NCI-H187 treated with DMSO at 0.1 percent for 48 hours (cell line): ENCODE measurements at regions not wholly inside any gene's neighbourhood (a gene's known extent, or its start where the extent isn't known, plus 50 kb on each side); places are given as distances from the start of the nearest gene placed in this dataset.

Experiments used
- DNase-seq: peaks from one replicate; lab custom pipeline; 2025; lab: John Stamatoyannopoulos, UW

DNA sequence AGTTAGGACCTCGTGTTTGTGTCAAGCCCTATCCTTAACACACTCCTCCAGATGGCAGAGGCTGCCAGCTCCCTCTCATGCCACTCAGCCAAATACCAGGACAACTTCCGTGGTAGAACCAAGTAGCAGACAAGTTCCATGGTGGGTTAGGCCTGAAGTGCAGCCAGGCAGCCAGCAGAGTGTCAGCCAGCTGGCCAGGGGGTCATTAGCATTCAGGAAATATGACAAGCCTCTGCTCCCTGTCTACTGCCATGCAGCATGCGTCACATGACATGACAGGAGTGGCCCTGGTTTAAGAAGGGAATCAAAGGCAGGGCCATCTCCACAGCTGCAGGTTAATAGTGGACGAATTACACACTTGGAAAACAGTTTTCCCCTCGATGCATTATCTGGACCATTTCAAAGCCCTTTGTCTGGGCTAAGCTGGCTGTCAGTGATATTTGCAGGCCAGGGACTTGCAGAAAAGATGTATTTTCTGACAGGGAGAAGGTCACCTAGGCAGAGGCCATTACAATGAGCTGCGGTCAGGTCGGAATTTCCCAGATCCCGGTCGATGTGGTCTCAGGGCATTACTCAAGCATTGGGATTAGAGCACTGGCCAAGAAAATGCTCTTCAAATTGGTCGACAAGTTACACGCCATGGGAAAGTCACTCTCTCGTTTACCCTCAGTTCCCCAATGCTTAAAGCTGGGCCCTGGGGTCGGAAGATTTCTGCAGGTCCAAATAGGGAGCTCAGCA, 461.7 kb upstream of the CADM1 start:
- DNase-seq, result peak; percentile 36

DNA sequence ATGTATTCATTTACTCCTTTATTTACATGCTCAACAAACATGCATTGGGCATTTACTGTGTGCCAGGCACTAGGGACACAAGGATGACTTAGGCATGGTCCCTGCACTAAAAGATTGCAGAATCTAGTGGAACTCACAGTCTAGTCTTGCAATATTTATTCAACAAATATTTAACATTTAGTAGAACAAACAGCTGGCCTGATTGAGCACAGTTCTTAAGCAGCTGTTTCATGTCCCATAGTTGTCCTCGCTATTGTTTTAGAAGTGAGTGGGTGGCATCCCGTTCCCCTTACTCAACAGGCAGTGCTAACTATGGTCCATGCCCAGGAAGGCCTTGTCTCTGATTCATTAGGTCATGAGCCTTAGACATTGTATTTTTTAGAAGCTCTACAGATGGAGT, 459.9 kb upstream of the CADM1 start:
- no peak for DNase-seq

DNA sequence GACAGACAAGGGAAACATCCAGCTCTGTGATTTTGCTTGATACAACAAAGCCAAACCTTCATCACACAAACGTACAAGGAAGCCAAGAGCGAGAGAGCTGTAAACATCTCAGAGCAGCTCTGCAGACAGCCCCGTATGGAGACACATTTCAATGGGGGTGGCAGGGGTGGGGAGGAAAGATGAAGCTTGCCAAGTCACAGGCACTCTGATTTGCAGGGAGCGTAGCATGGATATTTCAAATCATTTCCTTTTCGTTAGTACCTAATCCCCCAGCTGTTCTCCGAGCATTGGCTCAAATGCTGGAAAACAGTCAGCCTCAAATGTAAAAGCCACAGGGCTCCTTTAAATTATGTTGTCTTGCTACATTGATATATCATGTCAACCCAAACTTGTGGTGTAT, 458.9 kb upstream of the CADM1 start:
- DNase-seq, result peak; percentile 13

DNA sequence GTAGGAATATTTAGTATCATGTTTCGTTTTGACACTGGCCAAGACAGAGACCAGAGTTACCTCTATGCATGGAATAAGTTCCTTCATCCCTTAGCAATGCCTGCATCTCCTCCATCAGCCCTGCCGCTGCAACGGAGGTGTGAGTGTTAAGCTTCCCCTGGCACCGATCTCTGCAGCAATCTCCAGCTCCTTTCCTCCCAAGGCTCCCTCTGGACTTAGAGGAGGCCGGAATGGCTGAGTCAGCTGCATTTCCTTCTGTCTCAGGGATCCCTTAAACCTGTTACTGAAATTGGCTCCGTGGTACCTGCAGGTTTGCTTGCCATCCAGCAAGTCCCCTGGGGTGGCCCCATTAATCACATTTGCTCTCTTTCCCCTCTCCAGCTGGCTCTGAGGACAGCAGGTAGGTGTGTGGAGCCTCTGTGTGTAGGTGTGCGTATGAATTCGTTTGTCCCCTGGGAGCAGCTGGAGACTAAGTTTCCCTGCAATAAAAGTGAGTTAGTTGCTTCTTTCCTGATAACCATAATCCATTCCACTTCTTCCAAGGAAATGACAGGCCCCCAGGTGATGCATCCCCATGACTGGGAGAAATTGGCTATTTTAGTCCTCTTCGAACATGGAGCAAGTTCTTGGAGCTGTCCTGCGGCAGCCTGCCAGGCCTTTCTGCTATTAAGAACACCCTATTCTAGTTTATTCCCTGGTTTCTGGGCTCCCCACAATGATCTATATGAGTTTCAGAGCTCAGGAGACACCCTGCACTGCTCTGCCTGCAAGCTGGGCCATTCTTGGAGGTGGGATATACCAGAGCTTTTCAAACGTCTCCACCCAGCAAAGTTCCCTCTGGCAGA, 457.2 kb upstream of the CADM1 start:
- DNase-seq, result peak; percentile 24

DNA sequence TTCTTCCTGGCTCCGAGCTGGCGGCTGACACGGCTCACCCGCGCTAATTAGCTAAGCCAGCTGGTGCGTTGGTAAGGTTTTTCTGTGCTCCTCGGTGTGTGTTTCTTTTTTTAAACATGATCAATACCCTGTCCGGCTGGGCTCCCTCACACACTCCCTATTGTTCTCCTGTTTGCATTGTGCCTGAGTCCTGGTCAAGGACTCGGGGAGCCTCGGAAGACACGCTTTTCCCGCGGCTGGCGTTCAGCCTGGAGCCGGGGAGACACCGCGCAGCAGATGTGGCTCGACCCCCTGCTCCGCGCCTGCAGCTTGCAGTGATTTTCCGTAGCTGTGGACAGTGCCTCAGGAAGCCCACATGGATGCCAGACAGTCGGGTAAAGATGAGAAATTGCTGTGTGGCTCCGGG, 454.9 kb upstream of the CADM1 start:
- no peak for DNase-seq

DNA sequence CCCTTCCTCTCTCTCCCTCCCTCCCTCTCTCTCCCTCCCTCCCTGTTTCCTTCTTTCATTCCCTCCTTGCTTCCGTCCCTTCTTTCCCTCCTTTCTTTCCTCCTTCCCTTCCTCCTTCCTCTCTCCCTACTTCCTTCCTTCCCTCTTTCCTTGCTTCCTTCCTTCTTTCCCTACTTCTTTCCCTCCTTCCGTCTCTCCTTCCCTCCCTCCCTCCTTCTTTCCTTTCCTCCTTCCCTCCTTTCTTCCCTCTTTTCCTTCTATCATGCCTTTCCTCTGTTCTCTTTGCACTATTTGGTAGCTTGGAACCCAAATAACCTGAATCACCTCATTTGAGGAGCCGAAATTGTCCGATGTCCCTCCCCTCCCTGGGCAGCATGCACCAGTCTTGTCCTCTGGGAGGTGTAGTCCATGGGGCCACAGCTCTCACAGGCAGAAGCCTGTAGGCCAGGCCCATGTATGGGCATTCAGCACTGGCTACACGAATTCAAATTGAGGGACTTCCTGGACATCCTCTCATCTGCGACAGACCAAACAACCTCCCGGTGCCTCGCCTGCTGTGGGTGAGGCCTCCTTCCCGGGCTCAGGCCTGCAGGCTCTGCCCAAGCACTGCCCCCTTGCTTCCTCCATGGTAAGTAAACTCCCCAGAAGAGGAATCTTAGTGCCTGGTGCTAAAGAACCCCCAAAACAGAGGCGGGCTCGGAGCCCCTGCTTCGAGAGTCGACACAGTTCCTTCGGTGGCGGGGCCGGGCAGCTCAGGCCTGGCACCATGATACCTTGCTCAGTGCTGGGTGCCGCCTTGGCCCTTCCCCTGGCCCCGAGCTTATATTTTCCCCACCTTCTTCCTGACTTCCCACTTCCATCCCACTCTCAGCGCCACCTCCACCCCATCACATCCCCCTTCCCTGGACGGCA, 454.1 kb upstream of the CADM1 start:
- DNase-seq, result no peak

DNA sequence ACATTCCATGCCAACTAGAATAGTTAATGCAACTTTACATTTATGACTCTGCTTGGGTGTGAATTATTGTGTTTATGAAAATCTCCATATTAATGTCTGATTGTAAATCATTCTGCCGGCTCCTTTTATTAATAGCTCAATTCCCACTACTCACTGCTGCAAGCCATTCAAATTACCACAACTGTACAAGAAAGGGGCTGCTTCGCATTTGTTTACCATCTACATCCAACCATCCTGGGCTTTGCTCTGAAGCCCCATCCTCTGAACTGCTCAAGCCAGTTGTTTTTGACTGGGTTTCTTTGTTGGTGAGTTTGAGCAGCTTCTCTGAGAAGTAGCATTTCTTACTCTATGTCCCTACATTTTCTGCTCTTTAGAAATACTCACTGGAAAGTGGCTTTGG, 451.6 kb upstream of the CADM1 start:
- no peak for DNase-seq

DNA sequence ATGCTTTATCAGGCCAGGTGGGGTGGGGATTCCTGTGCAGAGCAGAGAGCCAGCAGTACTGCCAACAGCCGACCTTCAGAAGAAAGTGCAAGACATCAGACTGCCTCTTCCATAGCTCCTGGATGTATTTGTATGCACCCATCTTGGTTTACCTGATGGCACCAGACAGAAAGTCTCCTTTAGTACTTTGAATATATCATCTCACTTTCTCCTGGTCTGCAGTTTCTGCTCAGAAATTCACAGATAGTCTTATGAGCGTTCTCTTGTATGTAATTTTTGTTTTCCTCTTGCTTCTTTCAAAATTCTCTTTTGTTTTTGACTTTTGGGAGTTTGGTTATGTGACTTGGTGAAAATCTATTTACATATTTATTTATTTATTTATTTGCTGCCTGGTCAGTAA, 446.4 kb upstream of the CADM1 start:
- no peak for DNase-seq

DNA sequence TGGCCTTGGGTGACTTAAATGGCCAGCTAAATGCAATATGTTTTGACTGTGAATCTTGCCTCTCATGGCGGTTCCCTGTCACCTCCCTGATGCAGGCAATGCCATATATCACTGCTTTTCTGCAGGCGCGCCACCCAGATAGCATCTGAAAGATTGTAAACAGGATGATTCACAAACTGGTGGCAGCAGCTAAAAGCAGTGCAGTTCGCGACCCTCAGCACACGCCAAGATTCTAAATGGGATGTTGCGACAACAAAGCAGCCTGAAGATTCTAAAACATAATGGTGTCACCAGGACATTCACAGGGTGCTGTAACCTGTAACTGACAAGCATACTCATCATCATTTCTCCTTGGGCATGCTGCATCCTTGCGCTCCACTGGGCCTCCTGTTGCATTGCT, 440.4 kb upstream of the CADM1 start:
- no peak for DNase-seq

DNA sequence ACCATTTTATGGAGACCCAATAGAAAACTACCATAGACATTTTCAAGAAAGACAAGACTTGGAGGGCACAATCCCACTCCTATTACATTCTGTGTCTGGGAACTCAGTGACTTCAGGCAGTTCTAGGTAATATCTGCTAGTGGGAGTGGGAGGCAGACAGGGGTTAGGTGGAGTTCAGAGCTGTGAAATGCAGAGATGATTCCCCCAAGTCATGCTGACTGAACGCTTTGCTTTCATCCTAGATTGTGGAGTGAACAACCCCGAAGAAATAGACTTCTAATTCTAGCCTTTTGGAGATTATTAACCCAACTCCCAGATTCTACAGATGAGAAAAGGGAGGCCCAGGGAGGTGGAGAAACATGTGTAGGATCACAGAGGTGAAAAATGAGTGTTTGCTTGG, 437.8 kb upstream of the CADM1 start:
- no peak for DNase-seq

DNA sequence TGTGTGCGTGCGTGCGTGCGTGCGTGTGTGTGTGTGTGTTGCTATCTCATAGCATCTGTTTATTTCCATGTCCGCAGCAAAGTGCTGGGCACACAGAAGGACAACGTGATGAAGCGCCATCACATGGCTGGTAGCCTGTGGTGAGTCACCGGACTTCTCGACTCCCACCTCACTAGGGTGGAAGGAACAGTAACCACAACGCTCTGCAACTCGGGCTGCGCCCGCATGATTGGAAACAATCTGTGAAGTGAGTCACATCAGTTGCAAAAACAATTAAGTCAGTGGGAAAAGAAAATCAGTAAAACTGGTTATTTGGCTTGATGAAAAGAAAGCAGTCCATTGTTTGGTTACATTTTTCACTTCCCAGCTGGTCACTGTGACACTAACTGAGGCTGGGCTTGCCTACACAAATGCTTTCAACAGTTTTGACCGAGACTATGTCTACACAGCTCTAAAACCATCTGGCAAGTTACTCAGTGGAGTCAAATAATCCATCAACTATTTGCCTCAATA, 437.3 kb upstream of the CADM1 start:
- DNase-seq, result no peak

DNA sequence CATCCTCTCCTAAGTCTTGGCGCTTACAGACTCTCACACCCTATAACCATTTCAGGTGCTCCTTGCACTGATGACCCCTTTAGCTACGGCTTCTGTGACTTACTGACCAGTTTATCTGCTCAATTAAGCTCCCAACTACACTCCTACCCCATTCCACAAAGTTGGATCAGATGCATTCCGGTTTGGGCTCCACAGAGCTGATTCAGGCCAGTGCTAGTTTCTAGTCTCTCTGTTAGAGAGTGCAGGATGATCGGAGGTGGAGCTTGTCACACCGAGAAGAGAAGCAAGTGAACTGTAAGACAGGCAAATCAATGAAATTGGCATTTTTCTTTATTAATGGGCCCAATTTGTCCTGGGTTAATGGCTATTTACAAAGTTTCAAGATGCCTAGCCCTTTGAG, 436.8 kb upstream of the CADM1 start:
- no peak for DNase-seq

DNA sequence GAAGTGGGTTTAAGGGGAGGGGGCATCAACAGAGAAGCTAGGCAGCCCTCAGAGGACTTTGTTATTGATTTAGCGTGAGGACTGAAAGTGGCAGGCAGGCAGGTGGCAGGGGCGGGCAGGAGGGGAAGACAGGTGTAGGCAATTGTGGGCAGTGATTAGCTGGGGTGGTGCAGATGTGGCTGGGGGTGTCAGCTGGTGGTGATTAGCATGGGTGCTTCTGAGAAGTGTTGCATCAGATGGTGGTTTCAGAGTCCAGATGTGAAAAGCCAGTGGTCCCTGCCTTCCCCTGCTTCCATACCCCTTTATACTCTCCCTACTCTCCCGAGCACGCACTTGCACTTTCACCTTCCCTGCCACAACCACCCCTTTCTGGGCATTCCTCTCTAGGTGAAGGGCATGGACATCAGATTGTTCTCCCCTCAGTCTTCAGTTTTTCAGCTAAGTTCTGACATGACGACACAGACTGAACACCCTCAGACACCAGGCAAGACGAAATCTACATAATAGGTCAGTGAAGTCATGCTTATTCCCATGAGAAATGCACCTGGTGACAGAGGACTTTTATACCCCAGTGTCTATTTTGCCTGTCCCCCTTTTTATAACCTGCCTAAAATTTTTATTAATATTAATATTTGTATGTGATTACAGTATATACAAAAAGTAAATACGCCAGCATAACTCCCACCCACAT, 435.7 kb upstream of the CADM1 start:
- peak; percentile 58 for DNase-seq

DNA sequence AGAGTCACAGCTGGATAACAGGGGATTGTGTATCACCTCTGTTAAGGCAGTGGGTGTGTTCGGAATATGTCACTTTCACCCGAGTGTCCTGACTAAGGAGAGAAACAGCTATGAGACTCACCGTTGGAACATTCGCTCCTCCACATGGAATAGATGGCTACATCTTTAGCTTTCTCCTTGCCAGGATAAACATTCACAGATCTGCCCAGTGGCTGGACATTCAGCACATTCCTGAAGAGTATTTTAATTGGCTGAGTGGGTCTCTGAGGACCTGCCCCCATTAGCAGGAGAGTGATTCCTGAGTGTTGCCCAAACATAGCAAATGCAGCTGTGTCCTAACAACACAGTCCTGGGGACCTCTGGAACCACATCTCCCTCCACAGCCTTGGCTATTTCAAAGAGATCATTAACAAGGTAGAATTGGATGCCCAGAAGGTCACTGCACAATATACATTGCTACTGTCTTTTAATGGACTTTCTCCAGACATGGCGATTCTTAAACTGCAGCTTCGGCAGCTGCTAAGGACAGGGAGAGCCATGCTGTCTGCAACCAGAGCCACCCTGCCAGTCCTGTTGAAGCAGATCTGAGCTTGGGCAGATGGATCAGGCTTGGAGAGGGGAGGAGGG, 435.0 kb upstream of the CADM1 start:
- no peak for DNase-seq

DNA sequence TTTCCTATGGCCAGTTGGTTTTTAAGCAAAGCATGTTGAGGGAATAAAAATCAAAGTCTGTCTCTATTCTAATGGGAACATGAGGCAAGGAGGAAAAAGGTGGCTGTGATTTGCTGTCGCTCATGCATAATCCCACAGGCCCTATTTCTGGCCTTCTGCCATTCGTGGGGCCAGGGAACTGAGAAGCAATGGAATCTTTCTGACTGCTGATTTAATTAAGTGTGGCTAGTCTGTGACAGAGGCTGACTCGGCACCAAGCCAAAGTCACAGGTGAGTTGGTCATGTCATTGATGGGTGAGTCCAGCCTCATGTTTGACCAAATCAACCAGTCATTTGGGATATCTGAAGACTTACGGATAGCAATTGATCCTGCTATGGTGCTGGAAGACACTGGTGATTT, 429.3 kb upstream of the CADM1 start:
- no peak for DNase-seq

DNA sequence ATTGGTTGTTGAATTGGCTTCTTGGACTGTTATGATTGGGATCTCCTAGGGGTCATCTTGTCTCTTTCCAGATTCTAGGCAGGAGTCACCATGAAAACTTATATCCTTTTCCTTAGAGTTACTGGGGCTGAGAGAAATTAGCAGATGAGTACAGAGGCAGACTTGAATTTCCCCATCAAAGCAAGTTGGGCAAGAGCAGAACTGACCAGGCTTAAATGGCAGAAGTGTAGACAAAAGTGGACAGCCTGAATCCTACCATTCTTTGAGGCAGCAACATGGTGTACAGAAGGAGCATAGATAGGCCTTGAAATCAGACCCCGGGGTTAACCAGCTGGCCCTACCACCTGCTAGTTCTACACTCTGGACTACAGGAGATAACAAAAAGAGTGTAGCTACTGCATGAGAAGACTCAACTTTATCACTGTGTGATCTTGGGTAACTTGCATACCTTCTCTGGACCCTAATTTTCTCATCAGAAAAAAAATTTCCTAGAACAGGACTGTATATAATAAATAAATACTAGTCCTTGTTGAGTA, 427.4 kb upstream of the CADM1 start:
- DNase-seq, result no peak

DNA sequence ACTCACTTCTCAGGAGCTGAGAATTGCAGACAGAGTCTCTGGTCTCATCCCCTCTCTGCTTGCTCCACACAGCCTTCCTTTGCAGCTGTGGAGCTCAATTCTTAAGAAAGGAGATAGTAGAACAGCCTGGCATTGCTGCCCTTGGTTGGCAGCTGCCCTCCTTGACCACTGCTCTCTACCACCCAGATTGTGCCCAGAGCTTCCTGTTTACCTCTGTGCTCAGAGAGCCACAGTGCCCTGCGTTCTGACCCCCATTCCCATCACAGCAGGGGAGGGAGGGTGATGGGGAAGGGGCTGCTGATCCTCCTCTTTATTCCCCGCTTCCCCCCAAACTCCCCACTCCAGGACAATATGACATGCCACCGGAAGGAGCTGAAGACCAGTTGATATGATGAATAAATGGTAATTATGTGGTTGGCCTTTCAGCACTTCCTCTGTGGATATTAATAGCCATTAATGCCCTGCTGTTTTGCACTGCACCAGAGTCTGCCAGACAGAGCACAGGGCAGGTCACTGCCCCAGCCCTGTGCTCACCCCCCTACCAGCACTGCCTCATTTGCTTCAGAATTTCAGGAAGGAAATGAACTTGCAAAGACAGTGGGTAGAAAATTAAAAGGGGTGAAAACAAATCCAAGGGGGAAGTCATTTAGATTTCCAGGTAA, 426.8 kb upstream of the CADM1 start:
- DNase-seq, result no peak

DNA sequence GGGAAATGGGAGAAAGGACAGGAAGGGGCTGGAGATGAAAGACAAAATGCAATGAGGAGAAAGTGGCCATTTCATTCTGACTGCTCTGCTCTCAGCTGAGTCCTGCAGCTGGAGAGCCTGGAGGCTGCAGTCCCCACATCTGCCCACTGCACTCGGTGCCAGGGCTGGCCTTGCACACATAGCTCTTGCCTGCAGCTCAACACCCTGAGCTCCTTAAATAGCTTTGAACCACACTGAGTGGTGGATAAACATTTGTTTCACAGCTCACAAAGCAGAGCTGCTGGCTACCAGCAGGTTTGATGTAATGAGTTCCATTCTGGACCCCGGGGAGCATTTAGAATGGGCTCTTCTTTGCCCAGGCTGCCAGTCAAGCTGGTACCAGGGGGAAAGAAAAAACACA, 426.1 kb upstream of the CADM1 start:
- DNase-seq, result no peak

DNA sequence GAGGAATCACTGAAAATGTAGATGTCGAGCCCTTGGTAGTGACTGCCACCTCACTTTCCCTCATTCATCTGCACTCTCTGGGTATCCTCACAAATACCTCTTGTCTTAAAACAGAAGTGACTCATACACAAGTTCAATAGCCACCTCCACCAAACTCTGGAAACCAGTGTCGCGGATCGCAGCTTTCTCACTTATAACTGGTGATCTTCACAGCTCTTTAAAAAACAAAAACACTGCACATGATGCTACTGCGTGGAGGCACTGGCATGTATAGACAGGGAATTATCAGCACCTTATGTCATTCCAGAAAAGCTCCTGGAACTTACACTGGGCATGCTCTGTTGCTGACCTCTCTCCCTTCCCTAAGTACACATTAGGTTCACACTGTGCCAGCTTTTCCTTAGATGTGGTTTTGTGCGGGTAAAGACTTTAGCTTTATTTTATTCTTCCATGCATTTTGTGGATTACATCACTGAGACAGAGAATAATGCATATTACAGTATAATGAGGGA, 425.5 kb upstream of the CADM1 start:
- no peak for DNase-seq

DNA sequence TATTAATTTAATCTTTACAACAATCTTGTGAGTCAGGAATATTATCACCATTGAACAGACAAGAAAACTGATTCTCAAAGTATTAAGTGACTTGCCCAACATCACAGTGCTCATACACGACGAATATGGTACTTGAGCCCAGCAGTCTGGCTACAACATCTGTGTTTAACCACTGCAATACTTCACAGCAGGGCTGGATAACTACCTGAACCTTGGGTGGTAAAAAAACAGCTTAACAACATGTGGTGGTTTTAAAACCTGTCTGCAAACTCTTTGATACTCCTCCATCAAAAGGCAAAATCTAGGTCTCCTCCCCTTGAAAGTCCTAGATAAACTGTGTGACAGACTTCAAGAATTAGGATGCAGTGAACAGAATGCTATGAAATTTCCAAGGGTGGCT, 424.6 kb upstream of the CADM1 start:
- DNase-seq, result no peak
